Activated naive CD4-positive, alpha-beta T cell treated with Interleukin-2 at 50 U/mL for 16 hours (primary cell): ENCODE measurements at regions not wholly inside any gene's neighbourhood (a gene's known extent, or its start where the extent isn't known, plus 50 kb on each side); places are given as distances from the start of the nearest gene placed in this dataset.
A peak's percentile ranks its signal among the peaks of the same experiment; 100 is the strongest.

Experiments
- DNase-seq: peaks from one replicate; pipeline ENCODE4 v3.0.0-alpha.2; 2020

- DNase-seq: no peak
Observed at GRCh38 chr5:54634089-54634488, 116.5 kb downstream of the SNX18 start.

GRCh38 chr5:54632131-54632701 is 114.7 kb downstream of the SNX18 start:
- DNase-seq: no peak

GRCh38 chr5:54630738-54631359 is 113.3 kb downstream of the SNX18 start:
- no peak for DNase-seq

GRCh38 chr5:54629115-54629514 is 111.6 kb downstream of the SNX18 start:
- no peak for DNase-seq

GRCh38 chr5:54628050-54628449 is 110.5 kb downstream of the SNX18 start:
- no peak for DNase-seq

- DNase-seq: no peak
Observed at GRCh38 chr5:54626407-54626806, 108.8 kb downstream of the SNX18 start.

GRCh38 chr5:54624805-54625568 is 107.4 kb downstream of the SNX18 start:
- no peak for DNase-seq

GRCh38 chr5:54621709-54622108 is 104.2 kb downstream of the SNX18 start:
- DNase-seq: no peak

GRCh38 chr5:54621048-54621447 is 103.5 kb downstream of the SNX18 start:
- DNase-seq: no peak

- no peak for DNase-seq
Observed at GRCh38 chr5:54620141-54620933, 102.8 kb downstream of the SNX18 start.

GRCh38 chr5:54619731-54620130 is 102.2 kb downstream of the SNX18 start:
- no peak for DNase-seq

GRCh38 chr5:54616518-54617220 is 99.1 kb downstream of the SNX18 start:
- DNase-seq: no peak

- no peak for DNase-seq
Observed at GRCh38 chr5:54616031-54616430, 98.5 kb downstream of the SNX18 start.

GRCh38 chr5:54615381-54615780 is 97.8 kb downstream of the SNX18 start:
- DNase-seq: no peak

- no peak for DNase-seq
Observed at GRCh38 chr5:54612711-54613110, 95.2 kb downstream of the SNX18 start.

- DNase-seq: no peak
Observed at GRCh38 chr5:54611290-54611951, 93.9 kb downstream of the SNX18 start.

- peak; percentile 12 for DNase-seq
Observed at GRCh38 chr5:54610197-54610944, 92.8 kb downstream of the SNX18 start.

- DNase-seq: no peak
Observed at GRCh38 chr5:54608423-54609085, 91.0 kb downstream of the SNX18 start.

GRCh38 chr5:54607006-54607405 is 89.4 kb downstream of the SNX18 start:
- no peak for DNase-seq

GRCh38 chr5:54603372-54603771 is 85.8 kb downstream of the SNX18 start:
- DNase-seq: no peak

GRCh38 chr5:54602475-54602874 is 84.9 kb downstream of the SNX18 start:
- no peak for DNase-seq
